ENCODE measurements at regions not wholly inside any gene's neighbourhood (a gene's known extent, or its start where the extent isn't known, plus 50 kb on each side); places are given as distances from the start of the nearest gene placed in this dataset.

DNA sequence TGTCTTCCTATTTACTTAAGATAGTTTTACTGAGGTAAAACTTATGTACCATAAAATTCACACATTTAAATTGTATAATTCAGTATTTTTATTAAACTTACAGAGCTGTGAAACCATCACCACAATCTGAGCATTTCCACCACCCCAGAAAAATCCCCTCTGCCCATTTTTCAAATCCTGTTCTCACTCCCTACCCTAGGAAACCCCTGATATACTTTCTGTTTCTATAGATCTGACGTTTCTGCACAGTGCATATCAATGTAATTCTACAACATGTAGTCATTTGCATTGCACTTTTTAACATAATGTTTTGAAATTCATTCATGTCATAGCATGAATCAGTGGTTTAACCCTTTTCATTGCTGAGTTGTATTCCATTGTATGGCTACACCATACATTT lies 96.7 kb upstream of the OPRM1 start:
- no peak for TF ChIP-seq SIN3A (IDR thresholded peaks at IDR 0.05; ENCODE audit: borderline replicate concordance, insufficient read depth, low read length)
- TF ChIP-seq, protein P1, sequence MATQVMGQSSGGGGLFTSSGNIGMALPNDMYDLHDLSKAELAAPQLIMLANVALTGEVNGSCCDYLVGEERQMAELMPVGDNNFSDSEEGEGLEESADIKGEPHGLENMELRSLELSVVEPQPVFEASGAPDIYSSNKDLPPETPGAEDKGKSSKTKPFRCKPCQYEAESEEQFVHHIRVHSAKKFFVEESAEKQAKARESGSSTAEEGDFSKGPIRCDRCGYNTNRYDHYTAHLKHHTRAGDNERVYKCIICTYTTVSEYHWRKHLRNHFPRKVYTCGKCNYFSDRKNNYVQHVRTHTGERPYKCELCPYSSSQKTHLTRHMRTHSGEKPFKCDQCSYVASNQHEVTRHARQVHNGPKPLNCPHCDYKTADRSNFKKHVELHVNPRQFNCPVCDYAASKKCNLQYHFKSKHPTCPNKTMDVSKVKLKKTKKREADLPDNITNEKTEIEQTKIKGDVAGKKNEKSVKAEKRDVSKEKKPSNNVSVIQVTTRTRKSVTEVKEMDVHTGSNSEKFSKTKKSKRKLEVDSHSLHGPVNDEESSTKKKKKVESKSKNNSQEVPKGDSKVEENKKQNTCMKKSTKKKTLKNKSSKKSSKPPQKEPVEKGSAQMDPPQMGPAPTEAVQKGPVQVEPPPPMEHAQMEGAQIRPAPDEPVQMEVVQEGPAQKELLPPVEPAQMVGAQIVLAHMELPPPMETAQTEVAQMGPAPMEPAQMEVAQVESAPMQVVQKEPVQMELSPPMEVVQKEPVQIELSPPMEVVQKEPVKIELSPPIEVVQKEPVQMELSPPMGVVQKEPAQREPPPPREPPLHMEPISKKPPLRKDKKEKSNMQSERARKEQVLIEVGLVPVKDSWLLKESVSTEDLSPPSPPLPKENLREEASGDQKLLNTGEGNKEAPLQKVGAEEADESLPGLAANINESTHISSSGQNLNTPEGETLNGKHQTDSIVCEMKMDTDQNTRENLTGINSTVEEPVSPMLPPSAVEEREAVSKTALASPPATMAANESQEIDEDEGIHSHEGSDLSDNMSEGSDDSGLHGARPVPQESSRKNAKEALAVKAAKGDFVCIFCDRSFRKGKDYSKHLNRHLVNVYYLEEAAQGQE (IDR thresholded peaks at IDR 0.05; ENCODE audit: insufficient read depth in 1 of 2, low read depth in 2 of 2, low read length in 2 of 2) = no peak
- TF ChIP-seq POLR2AphosphoS5 (IDR thresholded peaks at IDR 0.05; ENCODE audit: low read depth, low read length) = no peak

All from PFSK-1 (cell line).